SKM-1 treated with dmso at 0.1 percent for 144 hours (cell line): ENCODE measurements at regions not wholly inside any gene's neighbourhood (a gene's known extent, or its start where the extent isn't known, plus 50 kb on each side); places are given as distances from the start of the nearest gene placed in this dataset.

Experiments
- DNase-seq: peaks from one replicate; lab custom pipeline; 2025; ENCODE audit not compliant: unreplicated experiment; lab: John Stamatoyannopoulos, UW

DNA sequence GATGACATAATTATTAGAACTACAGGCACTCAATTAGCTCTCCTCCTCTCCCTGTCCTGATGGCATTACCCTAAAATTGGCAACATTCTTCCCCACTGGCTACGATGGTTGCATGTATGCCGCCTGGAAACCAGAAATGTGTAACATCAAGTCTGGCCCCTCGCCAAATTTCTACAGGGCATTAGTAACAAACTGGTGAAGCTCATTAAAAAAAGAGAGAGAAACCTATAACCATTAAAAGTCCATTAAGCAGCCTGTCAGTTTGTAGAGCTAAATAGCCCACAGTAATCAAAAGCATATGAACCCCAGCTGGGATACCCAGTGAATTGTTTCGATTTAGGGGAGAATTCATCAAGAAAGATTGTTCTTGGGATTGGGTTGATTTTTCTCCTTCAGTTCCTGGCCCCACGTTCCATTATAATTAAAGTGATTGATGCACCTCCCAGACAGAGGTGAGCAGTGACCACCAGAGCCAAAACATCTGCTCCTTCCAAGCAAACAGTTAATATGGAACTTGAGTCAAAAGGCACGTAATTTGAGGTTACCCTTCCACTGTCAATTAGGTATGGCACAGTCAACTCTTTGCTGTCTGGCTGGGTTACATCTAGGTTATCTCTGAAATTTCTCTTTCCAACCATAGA is 208.6 kb downstream of the C1D start:
- no peak for DNase-seq

DNA sequence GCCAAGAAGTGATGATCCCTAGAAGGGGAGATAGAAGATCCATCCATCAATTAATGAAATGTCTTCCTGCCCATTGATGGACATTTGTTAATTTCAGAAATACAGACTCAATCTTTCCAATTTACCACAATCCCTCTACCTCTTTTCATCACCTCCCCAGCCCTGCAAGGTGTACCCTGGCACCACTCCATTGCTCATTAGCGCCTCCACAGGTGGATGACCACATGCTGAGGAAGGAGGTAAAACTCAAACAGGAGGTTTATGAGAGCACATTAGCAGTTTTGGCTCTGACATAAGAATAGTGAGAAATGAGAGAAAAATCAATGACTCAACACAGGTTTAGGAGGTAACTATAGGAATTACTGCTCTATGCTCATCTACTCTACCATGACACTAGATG is 208.0 kb downstream of the C1D start:
- DNase-seq, result no peak

GRCh38 chr2:67856866-67857265 is 205.9 kb downstream of the C1D start:
- no peak for DNase-seq

- DNase-seq, result no peak
Measured at GRCh38 chr2:67857836-67858235, 205.0 kb downstream of the C1D start.

DNA sequence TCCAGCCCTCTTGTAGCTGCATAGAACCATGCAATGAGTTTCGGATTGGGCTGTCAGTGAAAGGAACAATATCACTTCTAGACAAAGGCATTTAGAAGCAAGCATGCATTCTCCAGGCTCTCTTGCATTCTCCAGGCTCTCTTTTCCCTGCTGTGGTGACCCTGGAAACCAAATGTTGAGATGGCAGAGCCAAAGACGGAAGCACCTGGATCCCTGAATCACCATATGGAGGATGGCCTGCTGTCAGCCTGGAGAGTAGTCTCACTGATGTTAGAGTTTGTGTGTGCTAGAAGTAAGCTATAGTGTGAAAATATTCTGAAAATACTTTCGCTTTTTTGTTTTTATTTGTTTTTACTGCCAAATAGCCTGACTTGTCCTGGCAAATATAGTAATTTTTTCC is 203.9 kb downstream of the C1D start:
- no peak for DNase-seq

DNA sequence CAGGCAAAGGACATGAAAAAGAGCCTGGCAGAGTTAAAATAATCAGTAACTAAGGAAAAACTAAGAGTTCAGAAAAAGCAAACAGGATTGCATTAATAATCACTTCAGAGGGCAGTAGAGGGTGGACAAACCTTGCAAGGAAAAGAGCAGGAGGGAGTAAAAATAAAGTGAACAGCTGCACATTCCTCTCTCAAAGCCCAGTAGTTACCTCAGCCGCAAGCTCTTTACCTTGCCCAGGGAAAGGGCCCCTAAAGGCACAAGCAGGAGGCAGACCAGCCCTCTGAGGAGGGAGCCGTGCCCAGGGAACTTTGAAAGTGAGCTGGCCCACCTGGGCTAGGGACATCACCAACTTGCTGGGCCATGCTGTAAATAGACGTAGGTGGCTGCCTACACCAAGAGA is 196.9 kb downstream of the C1D start:
- no peak for DNase-seq

DNA sequence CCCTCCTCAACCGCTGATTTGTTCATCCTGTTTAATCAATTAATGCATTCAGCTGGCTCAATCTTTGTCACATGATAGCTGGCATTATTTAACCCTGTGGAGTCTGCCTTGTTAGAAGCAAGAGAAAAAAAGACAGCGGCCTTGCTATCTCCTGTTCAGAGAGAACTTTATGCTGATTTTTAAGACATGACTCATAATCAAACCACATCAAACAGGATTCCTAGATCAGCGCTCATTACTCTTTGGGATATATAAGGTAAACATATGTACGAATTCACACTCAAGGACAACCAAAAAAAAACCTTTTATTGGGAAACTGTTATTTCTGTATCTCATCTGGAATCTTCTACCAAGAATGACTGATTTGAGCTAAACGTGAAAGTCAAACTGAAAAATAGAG is 195.1 kb downstream of the C1D start:
- no peak for DNase-seq

DNA sequence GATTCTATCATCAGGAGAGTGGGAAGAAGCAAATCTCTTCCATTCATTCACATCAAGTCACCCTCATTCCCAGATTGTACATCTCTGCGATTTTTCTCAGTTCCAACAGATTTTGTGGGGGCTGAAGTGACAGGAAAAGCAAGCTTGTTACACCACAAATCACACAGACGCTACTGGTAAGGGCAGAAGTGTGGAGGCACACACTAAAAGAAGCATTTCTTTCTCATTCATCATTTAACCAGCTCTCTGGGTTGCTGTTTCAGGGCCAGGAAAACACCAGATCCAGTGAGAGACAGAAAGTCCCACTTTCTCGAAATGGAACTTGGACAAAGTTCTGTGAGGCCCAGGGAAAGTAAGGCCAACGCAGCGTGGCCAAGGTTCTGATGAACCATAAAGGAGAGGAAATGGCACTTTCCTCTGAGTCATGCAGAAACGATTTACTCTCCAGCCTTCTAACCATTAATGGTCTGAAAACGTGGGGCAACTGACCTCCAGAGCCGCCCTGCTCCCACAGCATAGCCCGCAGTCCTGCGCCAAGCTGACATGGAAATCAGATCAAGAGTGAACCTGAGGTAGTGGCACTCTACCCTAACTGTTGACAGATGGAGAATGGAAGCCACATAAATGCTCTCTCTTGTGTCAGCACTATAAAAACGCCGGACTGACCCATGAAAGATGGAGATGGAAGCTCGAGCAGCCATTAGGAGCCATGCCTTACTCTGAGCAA is 191.0 kb downstream of the C1D start:
- DNase-seq, result no peak

DNA sequence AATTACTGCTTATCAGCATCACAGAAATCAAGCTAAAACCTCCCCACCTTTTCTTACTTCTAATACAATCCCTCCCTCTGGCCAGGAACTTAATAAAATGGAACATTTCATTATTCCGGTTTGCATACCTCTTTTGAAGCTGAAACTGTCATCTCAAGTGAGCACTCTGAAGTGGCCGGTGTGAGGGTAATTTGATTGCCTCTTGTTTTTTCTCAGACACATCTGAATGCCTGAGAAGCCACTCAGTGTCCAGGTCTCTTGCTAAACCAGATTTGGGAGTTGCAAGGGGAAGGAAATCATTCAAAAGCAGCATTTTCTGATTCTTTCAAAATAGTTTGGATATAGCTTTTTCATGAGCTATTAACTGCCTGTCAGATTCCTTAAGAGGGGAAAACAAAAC is 190.3 kb downstream of the C1D start:
- DNase-seq, result no peak

GRCh38 chr2:67873916-67874315 is 188.9 kb downstream of the C1D start:
- no peak for DNase-seq

GRCh38 chr2:67876176-67876575 is 186.6 kb downstream of the C1D start:
- no peak for DNase-seq

DNA sequence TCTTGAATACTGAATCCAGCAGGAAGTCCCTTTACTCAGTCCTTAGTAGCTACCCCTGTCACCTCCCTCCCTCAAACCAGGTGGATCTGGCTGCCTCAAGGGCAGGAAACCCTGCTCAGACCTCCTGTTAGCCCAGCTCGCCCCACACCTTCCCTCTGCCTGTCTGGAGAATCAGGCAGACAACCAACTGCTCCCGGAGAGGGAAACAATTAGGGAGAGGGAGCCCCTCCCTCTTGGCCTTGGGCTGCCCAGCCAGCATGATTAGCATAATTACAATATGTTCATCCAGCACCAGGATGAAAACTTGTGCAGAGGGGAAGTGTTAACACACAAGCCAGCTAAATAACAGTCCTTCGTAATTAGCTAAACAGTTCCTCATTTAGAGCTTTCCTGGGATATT is 185.5 kb downstream of the C1D start:
- no peak for DNase-seq

GRCh38 chr2:67878743-67879142 is 184.1 kb downstream of the C1D start:
- no peak for DNase-seq

GRCh38 chr2:67879586-67880290 is 183.1 kb downstream of the C1D start:
- no peak for DNase-seq

DNA sequence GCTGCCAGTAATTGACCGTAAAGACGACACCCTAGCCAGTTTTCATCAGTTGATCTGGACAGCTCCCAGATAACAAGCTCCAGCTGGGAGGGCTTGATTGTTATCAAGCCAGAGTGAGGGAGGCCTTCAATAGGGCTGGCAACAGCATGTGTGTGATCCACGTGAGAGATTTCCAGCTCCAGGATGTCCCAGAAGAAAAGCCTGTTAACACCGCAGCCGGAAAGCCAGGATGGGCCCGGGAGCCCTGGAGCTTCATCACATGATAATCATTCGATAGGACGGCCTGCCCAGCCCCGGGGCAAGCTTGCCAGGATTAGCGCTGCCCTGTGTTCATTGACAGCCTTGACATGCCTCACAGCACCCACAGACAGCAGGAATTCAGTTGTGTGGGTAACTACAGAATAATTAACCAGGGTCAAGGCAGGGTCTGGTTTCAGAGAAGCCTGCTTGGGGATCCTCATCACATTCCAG is 182.5 kb downstream of the C1D start:
- DNase-seq, result no peak

GRCh38 chr2:67881816-67882215 is 181.0 kb downstream of the C1D start:
- DNase-seq, result no peak

DNA sequence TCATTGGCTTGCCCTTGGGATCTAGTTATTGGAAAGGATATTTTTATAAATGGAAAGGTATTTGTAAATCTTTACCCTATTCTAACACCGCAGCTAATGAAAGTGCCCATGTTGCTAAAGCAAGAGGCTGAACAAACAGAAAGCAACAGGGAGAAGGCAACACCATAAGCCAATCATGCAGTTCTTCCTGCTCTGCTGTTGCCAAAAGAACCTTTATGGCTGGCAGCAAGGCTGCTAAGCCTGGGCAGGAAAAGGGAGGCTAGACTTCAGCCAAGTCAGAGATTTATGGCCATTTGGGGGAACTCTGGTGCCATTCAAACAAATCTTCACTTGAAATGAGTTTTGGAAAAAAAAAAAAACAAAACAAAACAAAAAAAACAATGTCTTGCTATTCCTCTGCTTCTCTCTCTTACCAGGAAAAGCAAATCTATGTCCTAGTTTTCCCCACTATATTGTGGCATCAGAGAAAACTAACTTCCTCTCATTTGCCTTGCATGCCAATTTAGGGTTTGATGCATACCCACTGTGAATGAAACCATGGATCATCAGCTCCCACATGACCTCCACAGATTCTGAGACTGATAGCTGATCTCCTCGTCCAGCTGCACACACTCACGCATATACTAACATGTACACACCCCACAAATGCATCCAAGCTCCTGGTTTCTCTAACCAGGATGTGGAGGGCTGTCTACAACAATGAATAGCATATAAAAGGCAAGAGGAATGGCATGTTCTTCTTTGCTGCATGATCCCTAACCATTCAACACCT is 179.3 kb downstream of the C1D start:
- DNase-seq, result no peak

DNA sequence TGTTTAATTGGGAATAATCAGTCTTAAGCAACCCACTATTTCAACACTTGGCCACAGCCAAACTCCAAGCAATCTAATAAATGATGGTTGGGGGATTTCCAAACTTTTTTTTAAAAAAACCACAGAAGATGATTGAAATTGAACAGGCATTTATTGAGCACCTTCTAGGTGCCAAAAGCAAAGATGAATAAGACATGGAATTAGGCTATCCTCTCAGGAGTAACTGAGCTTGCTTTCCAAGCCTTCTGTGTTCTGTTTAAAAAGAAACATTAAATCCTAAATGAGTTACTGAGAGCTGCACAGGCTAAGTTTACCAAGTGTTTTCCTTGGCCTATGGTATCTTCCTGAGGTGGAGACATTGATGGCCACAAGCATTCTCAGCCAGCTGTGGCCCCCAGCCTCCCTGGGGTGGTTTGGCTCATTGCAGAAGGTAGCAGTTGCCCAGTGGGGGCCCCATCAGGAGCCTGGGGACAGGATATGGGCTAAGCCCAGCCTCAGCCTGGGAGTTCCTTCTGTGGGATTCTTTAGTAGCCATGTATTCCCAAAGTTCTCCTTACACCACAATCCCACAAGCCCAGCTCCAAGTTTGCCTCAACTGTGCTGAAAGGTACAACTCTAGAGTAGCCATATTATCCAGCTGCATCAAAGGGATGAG is 174.3 kb downstream of the C1D start:
- DNase-seq, result no peak

DNA sequence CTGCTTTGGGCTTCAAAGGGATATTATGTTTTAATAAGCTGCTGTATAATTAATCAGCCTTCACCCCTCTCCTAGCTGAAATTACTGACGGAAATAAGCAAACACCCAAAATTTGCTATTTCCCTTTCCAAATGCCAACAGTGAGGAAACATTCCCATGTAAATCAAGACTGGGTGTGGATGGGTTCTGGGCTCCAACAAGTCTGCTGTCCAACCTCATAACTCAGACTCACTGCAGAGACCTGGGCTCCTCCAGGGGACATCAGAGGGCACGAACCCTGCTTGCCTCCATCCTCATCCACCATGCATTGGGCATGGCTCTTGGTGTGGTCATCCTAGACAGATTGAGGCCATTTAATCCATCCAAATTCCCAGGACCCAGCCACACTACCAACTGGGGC is 173.7 kb downstream of the C1D start:
- no peak for DNase-seq

DNA sequence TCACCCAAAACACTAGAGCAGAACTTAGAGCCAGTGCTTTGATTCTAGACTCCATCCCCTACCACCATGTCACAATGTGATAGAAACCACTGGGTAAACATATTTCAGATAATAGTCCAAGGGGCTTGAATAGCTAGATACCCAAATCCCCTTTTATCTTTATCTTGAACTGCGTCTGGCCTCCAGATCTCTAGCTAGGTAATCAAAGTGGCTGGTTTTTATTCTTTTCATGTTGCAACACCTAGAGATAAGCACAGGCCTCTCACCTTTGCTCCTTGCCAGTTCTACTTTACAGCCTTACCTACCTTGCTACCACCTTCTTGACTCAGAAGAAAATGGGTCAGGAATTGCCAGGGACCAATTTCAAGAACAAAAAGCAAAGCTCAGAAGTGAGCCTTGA is 171.2 kb downstream of the C1D start:
- DNase-seq, result no peak

- no peak for DNase-seq
Measured at GRCh38 chr2:67892339-67892846, 170.4 kb downstream of the C1D start.
